KMS-11 (cell line): ENCODE measurements at regions not wholly inside any gene's neighbourhood (a gene's known extent, or its start where the extent isn't known, plus 50 kb on each side); places are given as distances from the start of the nearest gene placed in this dataset.
A peak's percentile ranks its signal among the peaks of the same experiment; 100 is the strongest.

Source experiments
- H2AFZ ChIP-seq: fragments of 200-600 bp; sonication (generic); 2 replicates; pipeline ENCODE4 v1.6.1; 2016; ENCODE audit warnings: antibody characterized with exemption, mixed run types, low read depth
- H3K27ac ChIP-seq: fragments of 200-600 bp; sonication (generic); 2 replicates; pipeline ENCODE4 v1.6.1; 2016; ENCODE audit warnings: mild to moderate bottlenecking, mixed run types
- H3K27me3 ChIP-seq: fragments of 200-600 bp; sonication (generic); 2 replicates; pipeline ENCODE4 v1.6.1; 2017; ENCODE audit warnings: mild to moderate bottlenecking, low read depth, mixed run types, moderate library complexity; ENCODE audit not compliant: insufficient read depth
- H3K36me3 ChIP-seq: fragments of 200-600 bp; sonication (generic); 2 replicates; pipeline ENCODE4 v1.6.1; 2017; ENCODE audit warnings: mild to moderate bottlenecking, mixed run types; ENCODE audit not compliant: insufficient read depth
- H3K4me1 ChIP-seq: fragments of 200-600 bp; sonication (generic); 2 replicates; pipeline ENCODE4 v1.6.1; 2016; ENCODE audit warnings: mild to moderate bottlenecking, low read depth, mixed run types; ENCODE audit not compliant: poor library complexity, severe bottlenecking
- H3K4me2 ChIP-seq: fragments of 200-600 bp; sonication (generic); 2 replicates; pipeline ENCODE4 v1.7.0; 2016; ENCODE audit warnings: mild to moderate bottlenecking, mixed run types
- H3K4me3 ChIP-seq: fragments of 200-600 bp; sonication (generic); IDR thresholded peaks from 2 replicates; pipeline ENCODE4 v1.6.1; 2017; ENCODE audit warnings: low read depth, low read length, mixed read lengths; ENCODE audit not compliant: insufficient read depth
- H3K79me2 ChIP-seq: fragments of 200-600 bp; sonication (generic); 2 replicates; pipeline ENCODE4 v1.6.1; 2016; ENCODE audit warnings: low read depth, mixed run types; ENCODE audit not compliant: insufficient read depth
- H3K9ac ChIP-seq: fragments of 200-600 bp; sonication (generic); 2 replicates; pipeline ENCODE4 v1.6.1; 2016; ENCODE audit warnings: mild to moderate bottlenecking, mixed run types
- H4K20me1 ChIP-seq: fragments of 200-600 bp; sonication (generic); 2 replicates; pipeline ENCODE4 v1.6.1; 2016; ENCODE audit warnings: mild to moderate bottlenecking, mixed run types; ENCODE audit not compliant: insufficient read depth
- CTCF ChIP-seq: fragments of 200-600 bp; sonication (generic); conservative IDR thresholded peaks from 2 replicates; pipeline ENCODE4 v1.6.1; 2017; ENCODE audit warnings: low read depth, mild to moderate bottlenecking, antibody characterized with exemption, low read length, moderate library complexity, mixed read lengths

- H3K9ac ChIP-seq = no peak overlapping the region
- H3K4me2 ChIP-seq = no peak overlapping the region
- H3K4me3 ChIP-seq = no peak overlapping the region
- H3K79me2 ChIP-seq = no peaks in the 10 kb centered on the region
- peaks cover 50% of the 10 kb centered on the region for H3K4me1 ChIP-seq
- H3K27ac ChIP-seq = no peak overlapping the region
- H3K27me3 ChIP-seq = 0 out of 2 replicates have a peak, but pooled peaks cover 3% of the 10 kb centered on the region
- TF ChIP-seq CTCF = no peak
- no peak overlapping the region for H2AFZ ChIP-seq
- no peaks in the 10 kb centered on the region for H4K20me1 ChIP-seq
- no peaks in the 10 kb centered on the region for H3K36me3 ChIP-seq
Observed at GRCh38 chr2:64862623-64863022, 126.6 kb upstream of the SLC1A4 start.

- Histone ChIP-seq H4K20me1 (no peaks in the 10 kb centered on the region), H3K4me3 (no peak overlapping the region), H3K27ac (no peak overlapping the region), H3K36me3 (no peaks in the 10 kb centered on the region), H3K4me2 (no peak overlapping the region), H3K27me3 (0 out of 2 replicates have a peak, but pooled peaks cover 3% of the 10 kb centered on the region), H3K79me2 (no peaks in the 10 kb centered on the region), H2AFZ (no peak overlapping the region), H3K4me1 (peaks cover 50% of the 10 kb centered on the region), H3K9ac (no peak overlapping the region)
- TF ChIP-seq CTCF = no peak
Observed at GRCh38 chr2:64863097-64863820, 125.9 kb upstream of the SLC1A4 start.

- Histone ChIP-seq H3K9ac (peak overlapping the region; percentile 56), H3K27me3 (0 out of 2 replicates have a peak, but pooled peaks cover 3% of the 10 kb centered on the region), H2AFZ (peak overlapping the region; percentile 96), H3K27ac (no peak overlapping the region), H3K4me1 (peaks cover 32% of the 10 kb centered on the region), H3K36me3 (no peaks in the 10 kb centered on the region), H3K79me2 (no peaks in the 10 kb centered on the region), H3K4me3 (peak overlapping the region; percentile 93), H3K4me2 (peak overlapping the region; percentile 76), H4K20me1 (no peaks in the 10 kb centered on the region)
- TF ChIP-seq CTCF = no peak; the same call in 1 of the 2 replicates
Observed at GRCh38 chr2:64865073-64865830, 123.9 kb upstream of the SLC1A4 start.

- Histone ChIP-seq H3K27me3 (0 out of 2 replicates have a peak, but pooled peaks cover 3% of the 10 kb centered on the region), H3K79me2 (no peaks in the 10 kb centered on the region), H4K20me1 (no peaks in the 10 kb centered on the region), H3K9ac (no peak overlapping the region), H3K4me2 (peak overlapping the region; percentile 54), H3K4me3 (no peak overlapping the region), H3K27ac (no peak overlapping the region), H3K36me3 (no peaks in the 10 kb centered on the region), H2AFZ (peak overlapping the region; percentile 96), H3K4me1 (peaks cover 26% of the 10 kb centered on the region)
- TF ChIP-seq CTCF = peak; percentile 71
Observed at GRCh38 chr2:64865831-64866345, 123.3 kb upstream of the SLC1A4 start.
